ENCODE measurements at regions not wholly inside any gene's neighbourhood (a gene's known extent, or its start where the extent isn't known, plus 50 kb on each side); places are given as distances from the start of the nearest gene placed in this dataset.
"Not testable (repeated sequence)": the region's sequence is repeated elsewhere in the genome, so short reads cannot be mapped to it uniquely, and the experiment has no call there.

DNA sequence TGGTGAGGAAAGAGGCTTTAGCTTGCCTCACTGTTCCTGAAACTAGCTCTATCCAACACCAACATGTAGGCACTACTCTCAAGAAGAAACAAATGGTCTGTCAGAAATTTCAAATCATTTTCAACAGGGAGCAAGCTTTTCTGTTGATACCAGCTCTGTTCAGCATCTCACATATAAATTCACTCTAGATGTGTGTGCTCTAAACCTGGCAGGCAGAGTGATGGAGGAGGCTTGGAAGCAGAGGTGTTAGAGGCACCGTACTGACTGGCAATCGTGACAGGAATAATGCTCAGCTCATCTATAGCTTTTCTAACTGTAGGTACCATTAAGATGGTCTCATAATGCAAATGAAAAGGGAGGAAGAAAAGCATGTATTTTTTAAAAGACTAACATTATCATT, 597.2 kb upstream of the NECTIN3 start:
- no peak for DNase-seq (ENCODE audit: low read depth)

DNA sequence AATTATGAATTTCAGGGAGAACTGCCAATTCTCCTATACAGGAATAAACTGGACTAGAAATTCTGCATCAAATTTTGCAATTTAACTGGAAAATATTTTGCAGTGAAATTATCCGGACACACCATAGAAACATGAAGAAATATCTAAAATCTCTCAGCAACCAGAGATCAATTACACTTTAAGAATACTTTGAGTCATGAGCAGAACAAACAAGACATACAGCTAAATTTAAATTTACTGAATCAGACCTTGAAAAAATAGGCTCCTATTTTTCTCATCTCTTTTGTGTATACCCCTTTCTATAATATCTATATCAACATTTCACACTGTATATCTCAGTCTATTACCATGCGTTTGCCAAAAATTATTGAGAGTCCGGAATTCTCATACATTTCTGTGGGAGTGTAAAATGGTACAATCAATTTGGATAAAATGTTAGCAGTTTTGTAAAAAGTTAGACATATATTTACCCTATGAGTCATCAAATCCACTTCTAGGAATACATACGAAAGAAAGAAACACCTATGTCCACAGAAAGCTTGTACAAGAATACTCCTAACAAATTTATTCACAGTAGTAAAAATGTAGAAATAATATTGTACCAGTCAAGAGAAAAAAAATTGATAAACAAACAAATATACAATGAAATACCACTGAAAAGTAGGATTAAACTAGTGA, 593.1 kb upstream of the NECTIN3 start:
- DNase-seq (ENCODE audit: low read depth) = no peak

DNA sequence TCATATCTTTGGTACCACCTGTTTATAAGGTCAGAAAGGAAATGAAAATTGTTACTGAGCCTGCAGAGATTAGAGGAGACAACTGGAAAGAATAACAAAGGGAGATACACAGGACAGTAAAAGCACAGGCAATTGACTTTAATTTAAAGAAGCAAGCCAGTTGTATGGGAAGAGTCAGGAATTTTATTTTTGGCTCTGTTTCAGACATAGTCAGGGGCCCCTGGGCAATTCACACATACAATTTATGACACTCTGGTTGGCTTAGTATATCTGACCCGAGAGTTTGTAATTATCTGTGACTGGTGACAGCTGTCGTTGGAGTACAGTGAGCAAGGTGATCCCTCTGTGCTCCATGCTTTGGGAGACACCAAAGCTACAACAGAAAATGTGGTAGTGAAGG, 591.9 kb upstream of the NECTIN3 start:
- no peak for DNase-seq (ENCODE audit: low read depth)

DNA sequence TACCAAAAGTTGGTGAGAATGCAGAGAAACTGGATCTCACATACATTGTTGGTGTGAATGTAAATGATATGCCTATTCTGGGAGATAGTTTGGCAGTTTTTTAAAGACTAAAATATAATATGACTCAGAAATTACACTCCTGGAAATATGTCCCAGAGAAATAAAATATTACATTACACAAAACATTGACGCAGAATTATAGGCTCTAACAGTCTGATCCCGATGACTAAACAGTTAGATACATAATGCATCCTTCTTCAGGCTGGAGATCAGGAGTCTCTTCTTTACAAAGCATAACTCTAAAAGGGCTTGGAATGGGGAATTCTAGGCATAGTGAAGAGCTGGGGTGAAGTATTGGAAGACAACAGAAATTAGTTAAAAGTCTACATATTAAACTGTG, 586.2 kb upstream of the NECTIN3 start:
- no peak for DNase-seq (ENCODE audit: low read depth)

DNA sequence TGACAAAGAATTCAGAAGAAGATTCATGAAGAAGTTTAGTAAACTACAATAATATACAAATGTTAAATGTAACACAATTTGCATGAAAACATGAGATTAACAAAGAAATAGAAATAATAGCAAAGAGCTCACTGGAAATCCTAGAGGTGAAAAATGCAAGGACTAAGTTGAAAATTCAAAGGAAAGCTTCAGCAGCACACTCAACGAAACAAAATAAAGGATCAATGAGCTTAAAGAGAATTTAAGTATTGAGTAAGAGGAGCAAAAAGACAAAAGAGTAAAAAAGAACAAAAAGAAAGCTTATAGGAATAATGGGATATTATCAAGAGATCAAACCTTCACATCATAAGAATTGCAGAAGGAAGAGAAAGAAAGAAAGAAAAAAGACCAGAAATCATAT, 583.8 kb upstream of the NECTIN3 start:
- DNase-seq (ENCODE audit: low read depth) = no peak

DNA sequence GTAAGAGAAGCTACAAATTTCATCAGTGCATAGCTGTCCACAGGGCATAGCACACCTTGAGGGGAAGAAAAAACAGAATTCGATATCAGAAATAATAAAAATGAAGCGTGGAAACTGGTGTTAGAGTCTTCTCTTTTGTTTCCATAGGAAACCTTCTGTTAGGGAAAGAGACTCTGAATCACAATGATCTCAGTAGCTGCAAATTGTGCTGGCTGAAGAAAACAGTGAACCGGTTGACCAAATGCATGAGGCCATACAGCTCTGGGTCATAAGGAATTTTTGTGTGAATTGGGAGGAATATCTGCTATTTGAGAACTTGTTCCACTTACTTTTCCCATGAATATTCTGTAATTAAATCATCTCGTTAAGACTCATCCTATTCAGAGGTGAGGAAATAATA, 580.2 kb upstream of the NECTIN3 start:
- DNase-seq (ENCODE audit: low read depth) = no peak

DNA sequence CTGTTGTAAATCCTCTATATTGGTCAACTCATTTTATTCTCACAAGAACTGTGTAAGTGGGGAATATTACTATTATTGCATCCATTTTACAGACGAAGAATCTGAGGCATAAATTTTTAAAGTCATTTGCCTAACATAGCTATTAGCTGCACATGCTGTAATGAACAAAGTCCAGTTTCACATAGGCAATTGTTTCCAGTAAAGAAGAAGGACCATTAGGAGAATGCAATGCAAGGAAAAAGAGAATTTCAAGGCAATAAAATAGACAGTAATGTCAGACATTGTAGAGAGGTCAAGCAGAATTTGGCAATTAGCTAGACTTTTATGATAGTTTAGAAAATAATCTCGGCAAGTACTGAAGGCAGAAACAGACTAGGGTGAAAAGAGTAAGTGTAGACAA, 578.7 kb upstream of the NECTIN3 start:
- no peak for DNase-seq (ENCODE audit: low read depth)

DNA sequence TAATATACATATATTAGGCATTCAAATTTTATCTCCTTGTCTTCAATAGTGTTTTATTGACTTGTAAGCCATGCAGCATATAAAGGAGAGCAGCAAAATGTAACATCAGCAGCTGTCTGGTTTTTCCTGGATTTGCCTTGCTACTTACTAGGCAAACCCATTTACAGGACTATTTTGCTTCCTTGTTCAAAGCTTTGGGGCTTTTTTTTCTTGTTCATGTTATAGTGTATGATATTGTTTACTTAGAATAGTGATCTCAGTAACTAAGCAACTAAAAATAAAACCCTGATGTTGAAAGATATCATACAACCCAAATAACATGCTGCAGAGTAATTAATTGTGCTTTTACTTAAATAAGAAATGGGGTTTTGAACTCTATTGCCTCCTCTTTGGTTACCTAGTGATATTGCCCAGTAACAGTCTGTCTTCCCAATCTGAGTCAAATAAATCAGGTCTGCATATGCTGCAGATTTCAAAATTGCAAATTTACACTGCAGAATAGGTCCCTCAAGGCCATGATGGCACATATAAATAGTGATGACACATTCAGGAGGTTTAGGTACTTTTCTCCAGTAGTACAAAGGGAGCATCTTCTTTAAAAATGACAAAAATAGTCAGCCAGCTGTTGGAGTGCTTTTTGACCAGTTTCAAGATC, 578.1 kb upstream of the NECTIN3 start:
- no peak for DNase-seq (ENCODE audit: low read depth)

DNA sequence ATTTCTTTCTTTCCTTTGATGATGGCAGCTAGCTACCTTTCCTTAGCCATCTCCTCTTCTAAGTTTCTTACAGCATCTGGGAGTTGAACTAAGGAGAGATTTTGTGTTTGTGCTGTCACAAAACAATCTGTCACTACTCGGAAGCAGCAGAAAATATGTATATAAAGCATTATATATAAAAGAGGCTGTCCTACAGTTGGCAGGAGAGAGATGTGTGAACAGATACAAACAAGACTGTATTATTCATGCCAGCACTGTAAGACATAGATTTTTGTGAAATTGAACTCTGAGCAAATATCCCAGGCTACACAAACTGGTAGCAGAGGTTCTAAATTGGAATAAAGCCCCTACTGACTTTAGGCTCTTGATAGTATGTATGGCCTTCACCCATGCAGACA, 577.5 kb upstream of the NECTIN3 start:
- DNase-seq (ENCODE audit: low read depth) = no peak

DNA sequence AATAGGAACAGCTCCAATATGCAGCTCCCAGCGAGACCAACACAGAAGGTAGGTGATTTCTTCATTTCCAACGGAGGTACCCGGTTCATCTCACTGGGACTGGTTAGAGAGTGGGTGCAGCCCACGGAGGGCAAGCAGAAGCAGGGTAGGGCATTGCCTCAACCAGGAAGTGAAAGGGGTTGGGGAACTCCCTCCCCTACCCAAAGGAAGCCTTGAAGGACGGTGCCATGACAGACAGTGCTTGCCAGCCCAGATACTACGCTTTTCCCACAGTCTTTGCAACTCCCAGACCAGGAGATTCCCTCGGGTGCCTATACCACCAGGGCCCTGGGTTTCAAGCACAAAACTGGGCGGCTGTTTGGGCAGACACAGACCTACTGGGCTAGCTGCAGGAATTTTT, 576.9 kb upstream of the NECTIN3 start:
- DNase-seq (ENCODE audit: low read depth) = no peak

DNA sequence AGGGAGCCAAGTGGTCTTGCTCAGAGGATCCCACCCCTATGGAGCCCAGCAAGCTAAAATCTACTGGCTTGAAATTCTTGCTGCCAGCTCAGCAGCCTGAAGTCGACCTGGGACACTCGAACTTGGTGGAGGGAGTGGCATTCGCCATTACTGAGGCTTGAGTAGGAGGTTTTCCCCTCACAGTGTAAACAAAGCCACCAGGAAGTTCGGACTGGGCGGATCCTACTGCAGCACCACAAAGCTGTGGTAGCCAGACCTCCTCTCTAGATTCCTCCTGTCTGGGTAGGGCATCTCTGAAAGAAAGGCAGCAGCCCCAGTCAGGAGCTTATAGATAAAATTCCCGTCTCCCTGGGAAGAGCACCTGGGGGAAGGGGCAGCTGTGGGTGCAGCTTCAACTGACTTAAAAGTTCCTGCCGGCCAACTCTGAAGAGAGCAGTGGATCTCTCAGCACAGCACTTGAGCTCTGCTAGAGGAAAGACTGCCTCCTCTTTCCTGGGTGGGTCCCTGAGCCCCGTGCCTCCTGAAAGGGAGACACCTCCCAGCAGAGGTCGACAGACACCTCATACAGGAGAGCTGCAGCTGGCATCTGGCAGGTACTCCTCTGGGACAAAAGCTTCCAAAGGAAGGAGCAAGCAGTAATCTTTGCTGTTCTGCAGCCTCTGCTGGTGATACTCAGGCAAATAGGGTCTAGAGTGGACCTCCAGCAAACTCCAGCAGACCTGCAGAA, 576.3 kb upstream of the NECTIN3 start:
- no peak for DNase-seq (ENCODE audit: low read depth)

DNA sequence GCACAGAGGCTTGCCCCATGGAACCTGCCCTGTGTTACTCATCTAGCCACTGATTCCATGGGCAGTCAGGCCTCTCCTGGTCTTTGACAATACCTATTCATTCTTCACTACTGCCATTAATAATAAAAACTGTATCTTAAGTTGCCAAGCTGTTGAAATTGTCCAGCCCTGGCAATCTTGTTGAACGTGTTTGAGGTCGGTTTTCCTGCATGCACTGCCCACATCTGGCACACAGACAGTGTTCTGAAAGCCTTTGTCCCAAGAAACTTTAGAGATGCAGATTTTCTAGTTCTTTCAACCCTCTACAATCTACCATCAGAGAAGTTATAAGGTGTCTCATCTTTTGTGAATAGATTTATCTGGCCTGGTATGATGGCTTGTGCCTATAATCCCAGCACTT, 567.2 kb upstream of the NECTIN3 start:
- no peak for DNase-seq (ENCODE audit: low read depth)

DNA sequence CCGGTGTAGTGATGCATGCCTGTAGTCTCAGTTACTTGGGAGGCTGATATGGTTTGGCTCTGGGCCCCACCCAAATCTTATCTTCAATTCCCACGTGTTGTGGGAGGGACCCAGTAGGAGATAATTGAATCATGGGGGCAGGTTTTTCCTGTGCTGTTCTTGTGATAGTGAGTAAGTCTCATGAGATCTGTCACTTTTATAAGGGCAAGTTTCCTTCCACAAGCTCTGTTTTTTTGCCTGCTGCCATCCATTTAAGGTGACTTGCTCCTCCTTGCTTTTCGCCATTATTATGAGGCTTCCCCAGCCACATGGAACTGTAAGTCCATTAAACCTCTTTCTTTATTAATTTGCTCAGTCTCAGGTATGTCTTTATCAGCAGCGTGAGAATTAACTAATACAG, 566.7 kb upstream of the NECTIN3 start:
- DNase-seq (ENCODE audit: low read depth) = no peak

DNA sequence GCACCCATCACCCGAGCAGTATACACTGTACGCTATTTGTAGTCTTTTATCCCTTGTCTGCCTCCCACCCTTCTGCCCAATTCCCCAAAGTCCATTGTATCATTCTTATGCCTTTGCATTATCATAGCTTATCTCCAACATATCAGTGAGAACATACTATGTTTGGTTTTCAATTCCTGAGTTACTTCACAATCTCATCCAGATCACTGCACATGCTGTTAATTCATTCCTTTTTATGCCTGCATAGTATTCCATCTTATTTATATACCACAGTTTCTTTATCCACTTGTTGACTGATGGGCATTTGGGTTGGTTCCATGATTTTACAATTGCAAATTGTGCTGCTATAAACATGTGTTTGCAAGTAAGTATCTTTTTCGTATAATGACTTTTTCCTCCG, 564.7 kb upstream of the NECTIN3 start:
- DNase-seq (ENCODE audit: low read depth) = no peak

DNA sequence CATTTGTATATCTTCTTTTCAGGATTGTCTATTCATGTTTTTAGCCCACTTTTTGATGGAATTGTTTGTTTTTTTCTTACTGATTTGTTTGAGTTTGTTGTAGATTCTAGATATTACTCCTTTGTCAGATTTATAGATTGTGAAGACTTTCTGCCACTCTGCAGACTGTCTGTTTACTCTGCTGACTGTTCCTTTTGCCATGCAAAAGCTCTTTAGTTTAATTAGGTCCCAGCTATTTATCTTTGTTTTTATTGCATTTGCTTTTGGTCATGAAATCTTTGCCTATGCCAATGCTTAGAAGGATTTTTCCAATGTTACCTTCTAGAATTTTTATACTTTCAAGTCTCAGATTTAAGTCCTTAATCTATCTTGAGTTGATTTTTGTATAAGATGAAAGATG, 564.0 kb upstream of the NECTIN3 start:
- DNase-seq (ENCODE audit: low read depth) = not testable (repeated sequence)

DNA sequence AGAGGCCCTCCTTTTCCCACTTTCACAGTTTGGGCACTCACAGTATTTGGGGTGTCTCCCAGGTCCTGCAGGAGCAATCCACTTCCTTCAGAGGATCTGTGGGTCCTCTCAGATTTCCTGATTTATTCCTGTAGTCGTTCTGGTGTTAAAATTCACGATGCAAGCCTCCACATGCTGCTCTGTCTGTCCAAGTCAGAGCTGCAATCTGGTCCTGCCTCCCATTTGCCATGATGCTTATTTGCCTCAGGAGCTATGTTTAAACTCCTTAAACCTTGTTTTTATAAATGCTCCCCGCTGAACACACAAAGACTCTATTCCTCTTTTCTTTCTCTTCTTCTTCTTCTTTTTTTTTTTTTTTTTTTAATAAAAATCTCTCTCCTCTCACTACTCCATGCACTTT, 558.7 kb upstream of the NECTIN3 start:
- DNase-seq (ENCODE audit: low read depth) = no peak

DNA sequence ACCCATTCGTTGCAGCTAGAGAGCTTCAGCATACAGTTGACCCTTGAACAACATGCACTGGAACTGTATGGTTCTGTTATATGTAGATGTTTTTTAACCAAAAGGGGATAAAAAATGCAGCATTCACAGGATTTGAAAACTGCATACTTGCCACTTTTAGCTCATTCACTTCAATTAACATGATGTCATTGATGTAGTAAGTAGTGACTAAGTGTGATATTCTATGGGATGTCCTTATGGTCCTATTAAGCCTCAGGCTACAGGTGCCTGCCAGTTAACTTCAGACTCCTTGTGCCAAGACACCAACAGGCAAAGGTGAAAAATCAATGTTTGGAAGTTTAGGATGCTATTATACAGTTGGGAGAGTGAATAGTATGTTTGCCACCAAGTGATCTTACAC, 553.6 kb upstream of the NECTIN3 start:
- no peak for DNase-seq (ENCODE audit: low read depth)

DNA sequence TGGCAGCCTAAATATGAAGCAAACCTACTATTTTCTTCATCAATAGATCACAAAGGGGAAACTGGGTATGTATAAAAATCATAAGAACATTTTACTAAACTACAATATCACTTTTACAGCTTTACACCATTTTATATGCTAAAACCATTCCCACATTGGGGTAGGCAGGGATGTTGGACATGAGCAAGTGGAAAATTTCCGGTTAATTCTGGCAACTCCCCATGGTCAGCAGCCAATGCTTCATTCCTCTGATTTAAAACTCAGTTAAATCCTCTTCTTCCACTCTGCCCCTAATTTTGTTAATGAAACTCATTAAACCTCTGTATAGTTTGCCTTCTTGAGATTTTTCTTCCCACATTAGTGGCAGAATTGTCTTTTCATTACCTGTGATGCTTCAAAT, 552.5 kb upstream of the NECTIN3 start:
- no peak for DNase-seq (ENCODE audit: low read depth)

DNA sequence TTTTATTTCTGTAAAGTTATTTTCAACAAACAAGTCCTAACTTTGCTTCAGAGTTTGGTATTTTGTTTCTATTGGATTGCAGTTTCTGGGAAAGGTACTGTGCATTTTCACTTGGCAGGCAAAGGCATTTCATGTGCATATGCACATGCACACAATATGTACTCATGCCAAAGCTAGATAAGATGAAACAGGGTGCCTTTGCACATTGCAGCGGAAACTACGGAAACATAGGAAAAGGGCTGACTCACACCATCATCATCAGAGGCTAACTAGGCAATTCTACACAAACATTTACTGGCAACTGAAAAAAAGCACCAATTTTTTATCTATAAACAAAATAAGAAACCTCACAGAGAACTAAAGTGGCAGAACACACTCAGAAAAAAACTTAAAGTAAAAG, 550.6 kb upstream of the NECTIN3 start:
- no peak for DNase-seq (ENCODE audit: low read depth)

DNA sequence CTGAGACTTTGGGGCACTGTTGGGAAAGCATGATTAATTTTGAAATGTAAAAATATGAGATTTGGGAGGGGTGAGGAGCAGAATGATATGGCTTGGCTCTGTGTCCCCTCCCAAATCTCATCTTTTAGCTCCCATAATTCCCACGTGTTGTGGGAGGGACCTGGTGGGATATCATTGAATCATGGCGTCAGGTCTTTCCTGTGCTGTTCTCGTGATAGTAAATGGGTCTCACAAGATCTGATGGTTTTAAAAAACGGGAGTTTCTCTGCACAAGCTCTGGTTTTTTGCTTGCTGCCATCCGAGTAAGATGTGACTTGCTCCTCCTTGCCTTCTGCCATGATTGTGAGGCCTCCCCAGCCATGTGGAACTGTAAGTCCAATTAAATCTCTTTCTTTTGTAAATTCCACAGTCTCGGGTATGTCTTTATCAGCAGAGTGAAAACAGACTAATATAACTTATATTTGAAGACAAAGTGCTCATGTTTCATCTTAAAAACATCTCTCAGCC, 546.0 kb upstream of the NECTIN3 start:
- not testable (repeated sequence) for DNase-seq (ENCODE audit: low read depth)

DNA sequence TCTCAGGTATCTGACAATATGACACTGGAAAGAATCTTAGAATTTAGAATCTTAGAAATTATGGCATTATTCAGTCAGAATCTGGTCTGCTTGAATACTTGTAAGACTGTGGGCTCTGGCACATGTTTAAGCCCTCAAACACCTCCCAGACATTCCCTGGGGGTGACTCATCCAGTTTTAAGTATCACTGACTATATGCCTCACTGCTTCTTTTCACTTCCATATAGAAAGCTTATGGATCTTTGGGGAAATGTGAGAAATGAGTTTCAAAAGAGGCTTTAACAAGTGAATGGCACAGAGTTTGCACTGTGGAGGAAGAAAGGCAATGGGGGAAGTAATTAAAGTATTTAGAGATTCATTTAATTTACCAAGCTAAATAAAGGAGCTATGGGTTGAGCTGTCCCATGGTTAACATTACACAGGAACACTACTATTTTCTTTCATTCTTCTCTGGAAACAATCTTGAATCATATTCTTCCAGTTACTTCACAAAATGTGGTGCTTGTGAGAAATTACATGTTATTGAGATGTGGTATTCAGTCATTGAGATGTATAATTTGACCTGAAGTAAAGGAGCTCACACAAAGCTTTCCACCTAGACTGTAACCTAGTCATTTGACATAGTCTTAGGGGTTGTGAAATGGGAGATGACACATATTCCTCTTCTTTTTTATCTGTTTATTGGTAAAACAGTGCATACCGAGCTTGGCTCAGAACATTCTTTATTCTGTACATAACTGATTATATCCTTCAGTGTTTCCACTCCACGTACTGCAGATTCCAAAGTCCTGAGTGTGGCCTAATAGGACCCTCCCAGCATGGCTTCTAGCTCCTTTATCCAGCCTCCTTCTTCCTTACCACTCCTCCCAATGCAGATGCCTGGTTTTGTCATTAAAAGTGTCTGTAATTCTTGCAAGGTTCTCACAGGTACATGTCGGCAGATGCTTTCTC, 544.6 kb upstream of the NECTIN3 start:
- DNase-seq (ENCODE audit: low read depth) = no peak

Measured in stimulated activated CD8-positive, alpha-beta memory T cell treated with anti-CD3 and anti-CD28 coated beads, Interleukin-15, amount 100 ng/mL, for 24 hours (primary cell).